Fibroblast of skin of right biceps (primary cell): ENCODE measurements at regions not wholly inside any gene's neighbourhood (a gene's known extent, or its start where the extent isn't known, plus 50 kb on each side); places are given as distances from the start of the nearest gene placed in this dataset.
A peak's percentile ranks its signal among the peaks of the same experiment; 100 is the strongest.

Source experiments
- DNase-seq: peaks from one replicate; pipeline ENCODE4 v3.0.0-alpha.2; 2013

DNA sequence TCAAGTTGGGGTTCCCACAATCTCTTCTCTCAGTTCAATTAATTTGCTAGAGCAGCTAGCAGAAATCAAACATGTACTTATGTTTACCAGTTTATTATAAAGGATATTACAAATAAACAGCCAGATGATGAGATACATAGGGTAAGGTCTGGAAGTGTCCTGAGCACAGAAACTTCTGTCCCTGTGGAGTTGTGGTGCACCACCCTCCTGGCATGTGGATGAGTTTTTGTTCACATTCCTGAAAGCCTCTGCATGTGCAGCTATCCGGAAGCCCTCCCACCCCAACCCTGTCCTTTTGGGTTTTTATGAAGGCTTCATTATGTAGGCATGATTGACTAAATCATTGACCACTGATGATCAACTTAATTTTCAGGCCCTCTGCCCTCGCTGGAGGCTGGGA lies 791.2 kb upstream of the ZNF608 start:
- no peak for DNase-seq

DNA sequence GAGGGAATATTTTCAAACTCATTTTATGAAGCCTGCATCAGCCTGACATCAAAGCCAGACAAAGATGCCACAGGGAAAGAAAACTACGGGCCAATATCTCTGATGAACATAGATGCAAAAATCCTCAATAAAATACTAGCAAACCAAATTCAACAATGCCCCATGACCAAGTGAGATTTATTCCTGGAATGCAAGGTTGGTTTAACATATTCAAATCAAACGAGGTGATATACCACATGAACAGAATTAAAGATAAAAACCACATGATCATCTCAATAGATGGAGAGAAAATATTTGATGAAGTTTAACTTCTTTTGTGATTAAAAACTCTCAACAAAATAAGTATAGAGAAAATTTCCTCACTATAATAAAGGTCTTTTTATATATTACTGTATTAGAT lies 792.0 kb upstream of the ZNF608 start:
- no peak for DNase-seq

DNA sequence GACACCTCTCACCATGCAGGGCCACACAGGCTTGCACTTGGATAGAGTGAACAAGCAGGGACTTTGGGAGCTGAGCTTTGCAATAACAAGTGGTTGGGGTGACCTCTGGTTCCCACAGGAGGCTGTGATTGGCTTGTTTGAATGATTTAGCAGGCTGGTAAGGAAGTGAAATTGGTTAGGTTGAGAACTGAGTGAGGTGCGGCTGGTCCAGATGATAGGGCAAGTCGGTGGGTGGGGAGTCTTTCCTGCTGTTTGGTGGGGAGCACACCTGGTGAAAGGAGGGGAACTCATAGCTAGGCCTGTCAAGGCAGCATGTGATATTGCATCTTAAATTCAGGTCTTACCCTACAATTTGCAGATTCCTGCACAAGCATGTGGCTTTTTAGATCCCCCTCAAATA lies 794.6 kb upstream of the ZNF608 start:
- no peak for DNase-seq

DNA sequence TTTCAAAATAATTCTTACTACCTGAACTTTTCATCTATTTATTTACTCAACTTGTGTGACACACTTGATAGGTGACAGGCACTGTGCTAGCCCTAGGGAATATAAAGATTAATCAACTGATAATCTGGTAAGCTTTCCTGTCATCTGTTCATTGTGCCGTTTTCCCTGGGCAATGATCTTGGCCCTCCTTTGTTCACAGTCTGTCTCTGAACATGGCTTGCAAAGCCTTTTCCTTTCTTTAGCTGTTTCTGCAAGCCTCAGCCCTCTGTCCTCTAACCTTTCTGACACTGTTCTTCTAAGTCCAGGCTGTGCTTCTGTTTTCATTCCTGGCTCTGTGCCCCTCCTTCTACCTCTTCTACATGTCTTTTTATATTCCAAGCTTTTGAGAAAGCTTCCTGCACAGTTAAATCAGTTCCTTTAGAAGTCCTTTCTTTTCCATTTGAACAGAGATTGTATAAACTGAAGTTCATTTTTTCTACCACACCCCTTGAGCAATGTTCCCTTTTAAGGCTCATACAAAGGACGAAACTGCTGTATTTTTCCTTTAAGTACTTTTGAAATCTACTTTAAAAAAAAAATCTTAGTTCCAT lies 803.0 kb upstream of the ZNF608 start:
- DNase-seq, result no peak

DNA sequence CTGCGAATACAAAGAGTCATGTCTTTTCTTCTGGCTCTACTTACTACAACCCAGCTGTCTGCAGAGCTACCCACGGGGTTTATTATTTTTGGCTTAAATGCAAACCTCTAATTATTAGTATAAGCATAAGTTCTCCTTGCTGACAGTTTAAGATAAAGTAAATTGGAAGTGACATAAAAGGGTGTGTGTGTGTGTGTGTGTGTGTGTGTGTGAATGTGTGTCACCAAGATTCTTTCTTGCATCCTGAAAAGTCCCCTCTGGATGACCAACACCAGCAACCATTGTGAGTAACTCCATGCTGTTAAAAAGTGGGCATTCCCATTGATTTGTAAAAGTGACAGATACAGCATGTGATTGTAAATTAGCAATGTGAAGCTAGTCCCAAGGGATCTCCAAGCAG lies 803.8 kb upstream of the ZNF608 start:
- peak; percentile 90 for DNase-seq

DNA sequence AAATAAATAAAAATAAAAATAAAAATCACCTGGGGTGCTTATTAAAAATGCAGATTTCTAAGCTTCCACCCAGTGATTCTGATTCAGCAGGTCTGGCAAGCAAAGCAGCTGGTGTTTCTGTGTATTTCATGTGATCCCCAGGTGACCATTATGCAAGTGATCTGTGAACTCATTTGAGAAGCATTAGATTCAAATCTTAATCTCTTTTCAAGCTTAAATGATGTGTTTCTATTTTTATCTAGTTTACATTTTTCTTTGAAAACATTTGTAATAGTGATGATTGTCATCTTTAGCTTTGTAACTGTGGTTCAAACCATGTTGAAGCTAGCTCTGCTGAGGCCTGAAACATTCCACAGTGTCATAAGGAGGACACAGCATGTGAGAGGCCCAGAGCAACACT lies 804.8 kb upstream of the ZNF608 start:
- peak; percentile 51 for DNase-seq

DNA sequence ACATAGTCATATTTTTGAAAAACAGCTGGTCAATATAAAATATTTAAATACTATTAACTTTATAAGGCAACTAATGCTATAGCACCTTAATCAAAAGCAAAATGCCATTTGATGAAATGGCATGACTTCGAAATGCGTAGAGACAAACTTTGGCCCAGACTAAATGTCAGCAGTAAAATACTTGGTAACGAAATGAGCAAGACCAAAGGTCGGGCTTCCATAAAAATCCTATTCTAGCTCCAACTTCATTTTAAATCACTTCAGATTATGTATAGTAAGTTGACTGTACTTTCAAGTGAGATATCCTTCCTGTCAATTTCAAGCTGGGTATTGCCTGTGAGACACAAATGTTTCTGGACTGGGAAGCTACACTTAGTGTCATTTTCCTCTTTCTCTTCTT lies 805.4 kb upstream of the ZNF608 start:
- no peak for DNase-seq

DNA sequence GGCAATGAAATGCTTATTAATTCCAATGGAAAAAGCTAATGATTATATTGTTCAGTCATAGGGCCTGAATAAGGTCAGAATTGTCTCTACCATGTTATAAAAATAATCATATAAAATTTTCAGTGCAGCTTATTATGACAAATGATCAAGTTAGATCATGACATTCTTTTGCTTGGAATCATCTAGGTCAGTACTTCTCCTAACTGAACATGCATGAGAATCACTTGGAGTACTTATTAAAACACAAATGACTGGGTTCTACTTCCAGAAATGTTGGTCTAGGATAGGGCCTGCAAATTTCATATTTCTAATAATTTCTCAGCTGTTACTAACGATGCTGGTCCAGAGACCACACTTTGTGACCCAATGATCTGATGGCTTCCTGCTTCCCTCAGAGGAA lies 806.0 kb upstream of the ZNF608 start:
- peak; percentile 50 for DNase-seq

DNA sequence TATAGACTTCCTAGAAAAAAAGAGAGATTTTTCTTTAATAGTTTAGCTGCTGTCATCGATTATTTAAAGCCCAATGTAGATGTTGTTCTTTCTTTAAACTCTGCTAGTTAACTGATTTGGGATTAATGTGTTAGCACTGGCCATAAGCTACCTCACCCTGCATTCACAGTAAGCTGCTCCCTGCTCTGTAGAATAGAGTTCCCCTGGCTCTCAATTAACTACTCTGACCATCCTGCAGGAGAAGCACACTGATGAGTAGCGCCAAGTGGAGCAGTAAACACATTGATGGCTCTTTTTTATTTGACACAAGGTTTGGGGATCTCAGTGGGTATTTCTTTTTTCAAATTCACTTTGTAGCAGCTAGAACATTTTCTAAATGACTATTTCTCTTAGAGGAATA lies 807.9 kb upstream of the ZNF608 start:
- no peak for DNase-seq

DNA sequence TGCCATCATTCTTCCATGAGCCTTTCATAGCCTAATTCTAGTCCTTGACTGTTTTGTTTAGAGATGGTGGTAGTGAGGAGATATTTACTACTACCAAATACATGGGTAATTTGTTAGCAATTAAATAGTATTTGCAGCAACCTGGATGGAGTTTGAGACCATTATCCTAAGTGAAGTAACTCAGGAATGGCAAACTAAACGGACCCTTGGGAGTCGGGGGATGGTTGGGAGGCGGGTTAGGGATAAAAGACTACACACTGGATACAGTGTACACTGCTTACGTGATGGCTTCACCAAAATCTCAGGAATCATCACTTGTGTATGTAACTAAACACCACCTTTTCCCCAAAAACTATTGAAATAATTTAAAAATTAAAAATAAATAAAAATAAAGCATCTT lies 809.2 kb upstream of the ZNF608 start:
- DNase-seq, result no peak

DNA sequence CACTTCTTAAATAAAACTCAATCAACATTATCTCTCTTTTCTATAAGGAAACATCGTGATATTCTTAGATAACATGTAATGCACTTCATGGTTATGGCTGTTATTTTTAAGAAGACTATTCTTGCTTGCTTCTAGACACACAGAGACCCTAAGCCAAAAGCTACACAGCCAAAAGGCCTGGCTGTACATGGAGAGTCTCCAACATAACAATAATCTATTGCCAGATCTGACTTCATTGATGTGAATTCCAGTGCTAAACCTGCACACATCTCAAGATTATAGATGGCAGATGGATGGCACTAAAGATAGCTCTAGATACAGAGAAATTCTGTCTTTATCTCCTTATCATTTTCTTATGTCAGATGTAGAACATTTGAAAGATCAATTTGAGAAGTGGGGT lies 811.6 kb upstream of the ZNF608 start:
- no peak for DNase-seq

DNA sequence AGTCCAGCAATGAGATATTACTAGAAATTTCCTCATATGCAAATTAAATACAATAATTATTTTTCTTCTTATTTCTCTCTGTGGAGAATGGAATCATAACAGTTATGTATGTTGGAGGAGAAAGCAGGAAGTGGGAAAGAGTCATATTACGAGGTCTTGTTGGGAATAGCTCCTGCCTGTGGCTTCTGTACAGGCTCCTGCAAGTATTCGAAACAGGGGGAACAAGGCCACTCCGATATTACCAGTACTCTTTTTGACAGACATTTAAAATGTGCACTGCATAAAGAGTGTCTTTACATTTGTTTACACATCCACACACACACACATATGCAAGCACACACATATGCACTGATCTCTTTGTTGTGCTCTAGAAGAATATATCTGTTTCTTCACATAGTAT lies 812.0 kb upstream of the ZNF608 start:
- peak; percentile 40 for DNase-seq

DNA sequence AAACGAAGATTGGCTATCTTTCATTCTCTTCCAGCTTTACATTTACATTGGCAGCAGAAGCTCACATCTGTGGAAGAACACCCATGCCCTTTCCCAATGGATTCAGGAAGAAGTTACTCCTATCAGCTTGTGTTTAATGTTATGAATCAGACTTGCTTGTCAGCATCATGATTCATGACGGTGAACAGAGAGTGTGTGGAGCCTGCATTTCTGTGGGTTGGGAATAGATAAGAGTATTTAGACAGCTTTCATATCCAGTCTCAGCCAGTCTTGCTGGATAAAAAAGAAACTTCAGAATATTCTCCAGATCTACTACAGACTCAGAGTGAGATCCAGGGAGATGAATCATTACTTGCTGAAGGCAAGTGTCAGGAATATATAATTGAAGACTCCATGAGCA lies 812.9 kb upstream of the ZNF608 start:
- peak; percentile 97 for DNase-seq

DNA sequence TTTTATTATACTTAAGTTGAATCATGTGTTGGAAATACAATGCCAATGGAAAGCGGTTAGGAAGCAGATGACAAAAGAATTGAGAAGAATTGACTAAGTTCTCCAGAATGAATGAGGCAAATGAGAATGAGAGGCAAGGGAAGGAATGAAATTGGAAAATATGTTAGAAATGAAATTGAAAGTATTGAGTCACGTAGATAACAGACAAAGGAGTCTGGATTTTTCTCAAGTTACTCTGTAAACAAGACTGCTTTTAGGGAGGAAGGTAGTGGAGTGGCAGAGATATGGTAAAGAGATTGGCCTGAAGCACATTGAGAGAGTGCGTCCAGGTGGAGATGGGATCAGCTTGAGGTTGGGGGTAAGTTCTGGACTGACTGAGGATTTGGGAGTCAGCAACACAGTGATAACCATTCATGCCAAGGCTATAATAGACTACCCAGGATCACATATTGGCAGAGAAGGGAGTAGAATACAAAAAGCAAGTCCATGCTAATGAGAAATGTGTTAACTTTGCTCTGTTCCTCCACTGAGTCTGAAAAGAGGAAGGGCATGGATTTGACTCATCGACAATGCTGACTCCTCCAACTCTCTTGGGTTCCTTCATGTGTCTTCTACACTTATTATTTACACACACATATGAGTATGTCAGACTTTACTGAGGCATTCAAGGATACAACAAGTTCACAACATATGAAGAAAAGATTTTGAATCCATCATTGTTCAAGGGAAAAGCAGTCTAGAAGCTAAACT lies 814.2 kb upstream of the ZNF608 start:
- DNase-seq, result no peak

DNA sequence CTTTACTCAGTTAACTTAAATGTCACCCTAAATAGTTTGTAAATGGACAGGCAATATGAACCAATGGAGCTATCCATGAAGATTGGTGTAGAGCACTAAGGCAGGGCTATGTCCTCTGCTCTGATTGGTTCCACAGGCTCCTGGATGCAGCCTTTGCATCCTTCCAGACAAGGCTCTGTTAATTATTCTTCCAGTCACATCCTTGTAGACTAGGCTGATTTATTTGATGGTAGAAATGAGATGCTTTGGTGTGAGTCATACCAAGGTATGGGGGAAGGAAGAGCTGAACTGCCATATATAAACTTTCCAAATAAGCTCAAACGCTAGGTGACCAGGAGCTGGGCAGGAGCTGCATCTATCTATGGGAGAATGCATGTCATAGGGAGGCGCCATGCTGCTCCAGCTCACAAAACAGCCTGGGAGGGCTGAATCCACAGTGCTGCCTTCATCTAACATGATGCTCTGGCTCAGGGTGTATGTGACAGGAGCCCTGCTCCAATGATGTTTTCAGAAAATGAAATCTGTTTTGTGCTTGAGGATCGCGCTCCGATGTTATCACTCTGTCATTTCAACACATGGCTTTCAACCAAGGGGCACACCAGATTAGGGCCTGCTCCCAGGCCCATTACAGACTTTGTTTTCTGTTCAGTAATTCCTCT lies 818.0 kb upstream of the ZNF608 start:
- DNase-seq, result no peak

DNA sequence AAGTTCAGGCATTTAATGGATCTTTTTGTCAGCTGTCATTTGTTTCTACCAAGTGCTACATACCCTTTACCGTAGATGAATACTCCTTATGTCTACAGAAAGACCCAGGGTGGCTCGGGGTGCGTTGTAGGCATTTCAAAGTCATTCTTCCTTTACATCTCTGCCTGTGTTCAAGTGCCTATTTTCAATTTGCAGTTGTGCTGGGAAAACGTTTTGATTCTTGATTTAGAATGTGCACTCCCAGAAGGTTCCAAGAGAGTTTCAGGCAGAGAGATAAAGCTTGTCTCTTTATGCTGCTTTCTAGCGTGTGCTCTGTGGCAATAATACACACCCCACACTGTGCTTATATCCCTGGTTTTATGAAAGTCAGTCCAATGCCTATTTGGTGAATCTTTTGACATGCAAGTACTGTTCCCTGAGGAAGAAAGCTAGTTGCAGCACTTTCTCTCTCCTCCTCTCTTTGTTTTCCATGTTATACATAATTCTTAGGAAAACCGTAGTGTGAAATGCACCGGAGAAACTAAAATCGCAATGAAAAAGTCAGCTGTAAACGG lies 828.1 kb upstream of the ZNF608 start:
- no peak for DNase-seq

DNA sequence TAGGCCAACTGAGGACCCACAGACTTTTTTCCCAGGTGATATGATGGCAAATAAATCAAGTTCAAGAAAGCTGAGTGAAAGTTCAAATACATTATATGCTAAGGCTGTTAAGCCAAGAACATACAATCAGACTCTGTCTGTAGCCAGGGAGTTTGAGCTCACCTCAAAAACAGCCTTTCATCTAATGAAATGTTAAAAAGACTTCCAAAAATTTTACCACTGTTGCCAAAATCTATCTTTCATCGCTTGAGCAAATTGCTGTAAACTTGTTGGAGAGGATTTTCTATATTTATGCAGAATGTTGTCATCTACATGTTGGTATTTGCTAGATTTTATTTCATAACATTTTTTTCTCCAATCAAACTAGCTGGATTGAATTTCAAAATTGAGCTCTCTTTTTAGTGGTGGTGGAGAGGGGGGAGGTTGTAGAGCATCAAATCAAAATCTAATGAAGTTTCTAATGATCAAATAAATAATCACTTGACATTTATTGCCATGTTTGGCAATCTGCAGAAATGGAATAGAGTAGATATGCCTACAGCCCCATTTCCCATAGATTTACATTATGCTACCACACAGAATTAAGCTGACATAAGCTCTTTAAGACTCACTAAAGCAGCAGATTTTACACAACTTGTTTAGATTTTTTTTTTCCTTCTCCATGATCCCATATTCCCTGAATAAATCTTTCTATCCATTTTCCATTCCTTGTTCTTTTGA lies 828.9 kb upstream of the ZNF608 start:
- DNase-seq, result no peak

DNA sequence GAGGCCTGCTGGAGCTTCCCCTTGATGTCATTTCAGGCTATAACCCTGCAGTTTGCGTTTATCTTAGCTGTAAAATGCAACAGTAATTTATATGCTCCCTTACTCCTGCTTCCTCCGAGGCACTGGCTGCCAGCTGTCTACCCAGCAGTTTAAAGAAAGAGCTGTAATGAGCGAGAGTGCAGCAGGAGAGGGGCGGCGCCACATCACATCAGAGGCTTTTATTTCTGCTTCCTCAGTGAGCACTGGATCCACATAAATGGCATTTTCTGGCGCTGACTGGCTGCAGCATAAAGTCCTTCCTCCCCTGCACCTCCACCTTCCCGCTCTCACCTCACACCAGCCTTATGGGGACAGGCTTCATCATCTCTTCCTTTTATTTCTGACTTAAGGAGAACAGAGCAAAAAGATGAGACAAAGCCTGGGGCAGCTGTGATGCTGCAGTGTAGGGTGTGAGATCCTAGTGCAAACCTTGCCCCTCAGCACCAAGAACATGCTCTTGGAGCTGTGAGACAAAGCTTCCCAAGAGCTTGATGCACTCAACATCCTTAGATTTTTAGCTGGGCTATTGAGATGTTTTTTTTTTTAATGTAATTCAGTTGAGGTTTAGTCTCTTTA lies 829.6 kb upstream of the ZNF608 start:
- DNase-seq, result no peak

DNA sequence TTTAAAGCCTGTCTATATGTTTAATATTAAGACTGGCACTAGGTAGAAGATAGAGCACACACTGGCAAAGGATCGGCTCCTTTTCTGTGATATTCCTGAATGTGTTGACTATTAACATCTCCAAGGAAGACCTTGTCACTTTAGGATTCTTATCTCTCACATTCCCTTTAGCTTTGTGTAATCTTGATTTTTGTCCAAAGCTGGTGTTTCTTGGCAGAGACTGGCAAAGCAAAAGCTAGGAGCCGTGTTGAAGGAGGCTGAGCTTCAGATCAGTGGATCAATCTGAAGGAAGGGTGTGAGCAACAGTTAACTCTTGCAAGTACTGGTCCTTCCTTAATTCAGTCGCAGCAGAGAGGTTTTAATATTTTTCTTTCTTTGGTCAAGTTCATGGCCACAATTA lies 830.4 kb upstream of the ZNF608 start:
- no peak for DNase-seq

DNA sequence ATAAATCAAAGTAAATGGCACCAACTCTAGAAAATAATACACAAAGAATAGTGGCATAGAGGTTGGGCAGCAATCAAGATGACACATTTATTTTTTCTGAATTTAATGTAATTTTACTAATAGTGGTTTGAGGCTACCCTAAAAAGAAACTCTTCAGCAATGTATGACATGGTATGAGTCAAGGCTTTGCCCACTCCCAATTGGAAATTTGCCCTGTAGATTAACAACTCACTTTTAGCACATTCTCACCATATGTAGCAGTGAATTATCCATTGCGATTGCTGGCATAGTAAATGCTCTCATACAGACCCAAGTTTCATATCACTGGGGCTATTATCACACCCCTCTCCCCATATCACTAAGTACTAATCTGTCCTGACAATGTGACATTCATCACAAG lies 832.1 kb upstream of the ZNF608 start:
- DNase-seq, result peak; percentile 41

DNA sequence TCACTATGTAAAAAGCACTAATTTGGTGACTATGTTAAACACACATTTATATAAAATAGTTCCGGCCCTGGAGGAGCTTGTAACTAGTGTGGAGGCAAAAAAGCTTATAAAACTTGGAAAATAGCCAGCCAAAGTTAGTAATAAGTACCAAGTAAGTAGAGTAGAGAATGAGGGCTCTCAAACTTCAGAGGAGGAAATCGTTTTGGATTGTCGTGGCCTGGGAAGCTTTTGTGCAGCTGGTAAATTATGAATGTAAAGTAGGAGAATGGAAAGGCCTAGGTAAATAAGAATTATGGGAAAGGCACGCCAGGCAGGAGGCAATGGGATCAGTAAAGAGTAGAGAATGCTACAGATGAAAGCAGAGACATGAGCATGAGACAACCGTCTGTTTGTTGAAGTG lies 832.7 kb upstream of the ZNF608 start:
- DNase-seq, result no peak

DNA sequence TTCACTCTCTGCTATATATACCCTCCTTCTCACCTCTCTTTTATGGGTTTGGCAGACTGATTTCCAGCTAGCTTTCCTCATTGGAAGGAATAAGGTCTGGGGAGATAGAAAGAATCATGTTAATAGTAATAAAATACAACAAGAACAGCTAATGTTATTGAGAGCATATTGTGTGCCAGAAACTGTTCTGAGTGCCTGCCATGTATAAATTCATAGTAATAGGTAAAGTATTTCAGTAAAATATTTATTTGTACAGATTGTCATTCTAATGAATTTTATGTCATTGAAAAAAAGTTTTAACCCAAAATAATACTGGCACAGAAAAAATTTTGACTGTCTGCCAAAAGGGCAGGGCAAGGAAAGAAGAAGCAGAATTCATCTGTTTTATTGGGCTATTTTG lies 834.9 kb upstream of the ZNF608 start:
- DNase-seq, result no peak

DNA sequence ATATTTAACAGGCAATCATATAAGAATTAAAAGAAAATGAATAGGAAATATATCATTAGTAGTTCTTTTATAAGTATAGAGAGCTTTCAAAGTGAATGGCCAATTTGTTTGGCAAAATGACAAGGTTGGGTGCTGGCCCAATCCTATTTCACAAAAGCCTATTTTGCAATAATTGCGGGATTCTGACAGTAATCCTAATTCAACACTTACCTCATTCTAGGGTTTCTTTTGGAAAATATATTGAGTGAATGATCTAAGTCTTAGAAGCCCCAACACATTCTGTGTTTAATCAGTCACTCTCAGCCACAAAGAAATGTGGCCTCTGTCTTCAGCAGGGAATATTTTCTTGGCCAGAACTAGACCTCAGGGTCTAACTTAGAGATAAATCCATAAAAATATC lies 835.9 kb upstream of the ZNF608 start:
- DNase-seq, result peak; percentile 53
